Pons (tissue), 1 donor: ENCODE measurements at regions not wholly inside any gene's neighbourhood (a gene's known extent, or its start where the extent isn't known, plus 50 kb on each side); places are given as distances from the start of the nearest gene placed in this dataset.
"Not testable (repeated sequence)": the region's sequence is repeated elsewhere in the genome, so short reads cannot be mapped to it uniquely, and the experiment has no call there.

Experiments
- DNase-seq: peaks from one replicate; pipeline ENCODE4 v3.0.0-alpha.2; 2016; ENCODE audit warnings: low spot score

DNA sequence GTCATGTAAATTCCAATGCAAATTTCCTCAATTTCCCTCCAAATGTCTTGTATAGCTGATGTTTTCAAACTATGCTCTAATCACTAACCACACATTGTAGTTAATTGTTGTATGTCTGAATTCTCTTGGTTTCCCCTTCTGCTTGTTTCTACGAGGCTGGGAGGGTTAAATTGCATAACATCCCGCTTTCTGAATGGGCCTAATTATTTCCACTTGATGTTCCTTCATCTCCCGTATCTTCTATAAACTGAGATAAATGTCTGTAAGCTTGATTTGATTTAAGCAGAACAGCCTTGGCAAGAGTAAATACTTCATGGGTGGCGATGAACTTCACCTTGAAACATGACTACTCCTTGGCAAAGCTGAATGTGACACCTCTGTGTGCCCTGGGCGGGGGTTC is 72.2 kb downstream of the SERINC2 start:
- DNase-seq: no peak

DNA sequence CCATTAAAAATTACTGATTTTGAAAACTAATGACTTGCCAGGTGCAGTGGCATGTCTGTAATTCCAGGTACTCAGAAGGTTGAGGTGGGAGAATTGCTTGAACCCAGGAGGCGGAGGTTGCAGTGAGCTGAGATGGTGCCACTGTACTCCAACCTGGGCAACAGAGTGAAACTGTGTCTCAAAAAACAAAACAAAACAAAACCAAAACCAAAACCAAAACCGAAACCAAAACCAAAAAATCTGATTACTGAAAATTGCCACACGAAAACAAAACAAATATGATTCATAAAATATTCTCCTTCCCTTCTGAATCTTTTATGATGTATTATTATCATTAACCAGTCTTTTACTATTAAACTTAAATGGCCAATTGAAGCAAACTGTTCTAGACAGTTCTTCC is 74.1 kb downstream of the SERINC2 start:
- DNase-seq: no peak

GRCh38 chr1:31487721-31488293 is 74.8 kb downstream of the SERINC2 start:
- no peak for DNase-seq

DNA sequence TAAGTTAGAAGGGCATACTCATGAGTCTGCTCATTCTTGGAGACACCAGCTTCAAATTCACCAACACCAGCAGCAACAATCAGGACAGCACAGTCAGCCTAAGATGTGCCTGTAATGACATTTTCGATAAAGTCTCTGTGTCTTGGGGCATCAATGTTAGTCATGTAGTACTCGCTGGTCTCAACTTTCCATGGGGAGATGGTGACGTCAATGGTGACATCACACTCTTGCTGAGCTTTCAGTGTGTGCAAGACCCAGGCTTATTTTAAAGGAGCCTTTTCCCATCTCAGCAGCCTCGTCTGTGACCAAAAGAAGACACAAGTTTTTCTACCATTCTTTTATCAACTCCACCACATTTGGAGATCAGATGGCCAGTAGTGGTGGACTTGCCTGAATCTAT is 75.5 kb downstream of the SERINC2 start:
- no peak for DNase-seq

DNA sequence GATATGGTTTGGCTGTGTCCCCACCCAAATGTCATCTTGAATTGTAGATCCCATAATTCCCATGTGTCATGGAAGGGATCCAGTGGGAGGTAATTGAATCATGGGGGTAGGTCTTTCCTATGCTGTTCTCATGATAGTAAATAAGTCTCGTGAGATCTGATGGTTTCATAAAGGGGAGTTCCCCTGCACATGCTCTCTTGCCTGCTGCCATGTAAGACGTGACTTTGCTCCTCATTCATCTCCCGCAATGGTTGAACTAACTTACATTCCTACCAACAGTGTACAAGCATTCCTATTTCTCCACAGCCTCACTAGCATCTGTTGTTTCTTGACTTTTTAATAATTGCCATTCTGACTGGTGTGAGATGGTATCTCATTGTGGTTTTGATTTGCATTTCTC is 76.6 kb downstream of the SERINC2 start:
- DNase-seq: not testable (repeated sequence)

- DNase-seq: not testable (repeated sequence)
These were observed 77.6 kb downstream of the SERINC2 start for GRCh38 chr1:31490596-31490995.

DNA sequence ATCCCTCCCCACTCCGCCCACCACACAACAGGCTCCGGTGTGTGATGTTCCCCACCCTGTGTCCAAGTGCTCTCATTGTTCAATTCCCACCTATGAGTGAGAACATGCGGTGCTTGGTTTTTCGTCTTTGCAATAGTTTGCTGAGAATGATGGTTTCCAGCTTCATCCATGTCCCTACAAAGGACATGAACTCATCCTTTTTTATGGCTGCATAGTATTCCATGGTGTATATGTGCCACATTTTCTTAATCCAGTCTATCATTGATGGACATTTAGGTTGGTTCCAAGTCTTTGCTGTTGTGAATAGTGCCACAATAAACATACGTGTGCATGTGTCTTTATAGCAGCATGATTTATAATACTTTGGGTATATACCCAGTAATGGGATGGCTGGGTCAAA is 81.0 kb upstream of the TINAGL1 start:
- not testable (repeated sequence) for DNase-seq

DNA sequence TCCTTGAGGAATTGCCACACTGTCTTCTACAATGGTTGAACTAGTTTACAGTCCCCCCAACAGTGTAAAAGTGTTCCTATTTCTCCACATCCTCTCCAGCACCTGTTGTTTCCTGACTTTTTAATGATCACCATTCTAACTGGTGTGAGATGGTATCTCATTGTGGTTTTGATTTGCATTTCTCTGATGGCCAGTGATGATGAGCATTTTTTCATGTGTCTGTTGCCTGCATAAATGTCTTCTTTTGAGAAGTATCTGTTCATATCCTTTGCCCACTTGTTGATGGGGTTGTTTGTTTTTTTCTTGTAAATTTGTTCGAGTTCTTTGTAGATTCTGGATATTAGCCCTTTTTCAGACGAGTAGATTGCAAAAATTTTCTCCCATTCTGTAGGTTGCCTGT is 80.5 kb upstream of the TINAGL1 start:
- DNase-seq: not testable (repeated sequence)

DNA sequence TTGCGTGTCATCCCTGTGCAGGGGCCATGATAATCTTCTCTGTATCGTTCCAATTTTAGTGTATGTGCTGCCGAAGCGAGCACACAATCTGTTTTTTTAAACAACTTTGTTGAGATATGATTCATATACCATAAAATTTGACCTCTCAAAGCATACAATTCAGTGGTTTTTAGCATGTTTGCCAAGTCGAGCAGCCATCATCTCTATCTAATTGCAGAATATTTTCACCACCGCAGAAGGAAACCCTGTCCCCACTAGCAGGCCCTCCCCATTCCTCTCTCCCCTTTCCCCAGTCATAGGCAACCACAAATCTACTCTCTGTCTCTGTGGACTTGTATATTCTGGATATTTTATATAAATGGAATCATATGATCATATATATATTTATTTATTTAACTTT is 78.7 kb upstream of the TINAGL1 start:
- DNase-seq: no peak

DNA sequence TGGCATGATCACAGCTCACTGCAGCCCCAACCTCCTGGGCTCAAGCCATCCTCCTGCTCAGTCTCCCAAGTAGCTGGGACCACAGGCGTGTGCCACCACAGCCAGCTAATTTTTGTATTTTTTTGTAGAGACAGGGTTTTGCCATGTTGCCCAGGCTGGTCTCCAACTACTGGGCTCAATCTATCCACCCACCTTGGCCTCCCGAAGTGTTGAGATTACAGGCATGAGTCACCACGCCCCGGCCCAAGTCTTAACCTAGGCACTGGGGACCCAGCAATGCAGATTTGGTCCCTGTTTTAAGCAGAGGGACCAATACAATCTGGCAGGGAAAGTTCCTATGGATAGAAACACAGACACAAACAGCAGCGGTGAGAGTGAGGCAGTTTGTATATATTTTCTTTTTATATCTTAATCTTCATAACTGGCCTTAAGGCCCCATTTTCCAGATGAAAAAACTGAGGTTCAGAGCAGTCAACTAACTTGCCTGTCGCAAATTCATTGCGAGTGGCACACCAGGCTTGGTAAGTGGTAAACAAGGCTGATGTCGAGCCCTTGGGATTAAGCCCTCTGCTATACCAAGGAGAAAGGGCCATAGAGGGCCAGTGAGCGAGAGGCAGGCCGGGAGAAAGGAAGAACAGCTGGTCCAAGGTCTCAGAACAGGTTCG is 77.8 kb upstream of the TINAGL1 start:
- no peak for DNase-seq

- no peak for DNase-seq
These were observed 74.8 kb upstream of the TINAGL1 start for GRCh38 chr1:31501505-31501904.

DNA sequence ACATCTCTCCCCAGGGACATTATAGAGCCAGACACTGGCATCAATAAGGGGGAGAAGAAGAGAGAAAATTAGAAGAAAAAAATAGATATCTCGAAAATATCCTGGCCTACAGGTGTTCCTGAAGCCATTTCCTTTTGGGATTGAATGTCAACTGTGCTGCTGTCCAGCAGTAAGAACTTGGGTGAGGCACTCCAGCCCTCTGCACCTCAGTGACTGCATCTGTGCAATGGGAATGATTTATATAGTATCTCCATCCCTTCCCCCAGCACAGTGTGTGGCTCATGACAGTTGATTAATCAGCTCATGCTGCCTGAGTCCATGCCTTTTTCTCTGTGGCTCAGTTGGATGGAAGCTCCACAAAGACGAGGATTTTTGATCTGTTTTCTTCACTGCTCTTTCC is 74.1 kb upstream of the TINAGL1 start:
- DNase-seq: no peak

DNA sequence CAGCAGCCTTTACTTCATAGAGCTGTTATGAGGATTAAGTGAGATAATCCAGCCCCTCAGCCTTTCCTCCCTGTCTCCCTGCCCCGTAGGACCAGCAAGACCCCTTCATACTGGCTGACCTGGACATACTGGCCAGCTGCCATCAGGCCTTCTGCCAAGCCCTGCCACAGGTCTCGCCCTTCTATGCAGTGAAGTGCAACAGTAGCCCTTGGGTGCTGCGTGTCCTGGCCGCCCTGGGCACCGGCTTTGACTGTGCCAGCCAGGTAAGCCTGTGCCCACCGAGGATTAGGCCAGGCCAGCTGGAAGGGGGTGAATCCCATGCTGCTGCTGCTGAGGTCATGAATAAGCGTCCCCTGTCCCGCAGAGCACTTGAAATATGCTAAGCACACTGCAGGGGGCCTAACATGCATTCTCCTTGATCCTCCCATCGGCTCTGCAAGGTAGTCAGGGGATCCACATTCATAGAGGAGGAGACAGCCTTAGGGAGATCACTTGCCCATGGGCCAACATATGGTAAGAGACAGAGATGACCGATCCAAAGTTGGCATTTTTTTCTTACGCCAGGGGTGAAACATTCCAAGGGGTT is 73.3 kb upstream of the TINAGL1 start:
- DNase-seq: no peak

DNA sequence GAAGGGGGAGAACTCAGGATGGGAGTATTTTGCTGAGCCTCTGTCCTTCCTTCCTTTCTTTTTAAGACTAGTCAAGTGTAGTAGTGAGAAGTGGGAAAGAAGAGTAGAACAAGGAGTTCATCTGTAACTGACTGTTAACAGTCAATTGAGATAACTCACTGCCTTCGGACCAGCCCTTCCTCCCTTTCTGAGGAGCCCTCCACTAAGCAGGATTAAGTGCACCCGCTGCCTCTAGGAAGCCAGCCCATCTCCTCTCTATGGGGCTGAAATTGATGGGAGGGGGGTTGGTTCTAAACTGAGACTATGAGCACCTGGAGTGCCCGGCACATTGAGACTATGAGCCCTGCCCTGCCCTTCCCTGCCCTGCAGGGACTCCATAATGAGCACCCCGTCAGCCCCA is 72.7 kb upstream of the TINAGL1 start:
- DNase-seq: no peak

GRCh38 chr1:31504001-31504400 is 72.3 kb upstream of the TINAGL1 start:
- DNase-seq: no peak

DNA sequence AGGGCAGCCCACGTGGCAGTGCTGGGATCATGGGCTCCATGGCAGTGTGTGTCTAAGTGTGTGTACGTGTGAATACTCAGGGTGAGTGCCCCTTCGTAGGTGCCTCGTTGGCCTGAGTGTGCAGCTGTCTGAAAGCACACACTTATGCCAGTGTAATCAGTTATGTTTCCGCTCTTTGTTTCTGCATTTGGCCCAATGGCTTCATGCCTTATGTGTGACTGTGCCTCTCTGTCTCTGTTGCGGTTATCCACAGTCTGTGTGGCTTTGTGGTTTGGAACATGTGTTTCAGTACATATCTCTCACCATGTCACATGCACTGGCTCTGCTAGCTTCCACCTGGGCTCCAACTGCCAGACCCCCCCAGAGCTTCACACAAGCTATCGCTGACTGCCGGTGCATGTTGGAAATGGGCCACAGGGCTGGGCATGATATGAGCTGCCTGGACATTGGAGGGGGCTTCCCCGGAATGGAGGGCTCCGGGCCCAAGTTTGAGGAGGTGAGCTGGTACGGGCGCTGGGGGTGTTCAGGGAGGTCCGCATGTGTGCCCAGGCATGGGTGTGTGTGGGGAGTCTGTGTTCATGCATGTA is 70.3 kb upstream of the TINAGL1 start:
- DNase-seq: no peak

DNA sequence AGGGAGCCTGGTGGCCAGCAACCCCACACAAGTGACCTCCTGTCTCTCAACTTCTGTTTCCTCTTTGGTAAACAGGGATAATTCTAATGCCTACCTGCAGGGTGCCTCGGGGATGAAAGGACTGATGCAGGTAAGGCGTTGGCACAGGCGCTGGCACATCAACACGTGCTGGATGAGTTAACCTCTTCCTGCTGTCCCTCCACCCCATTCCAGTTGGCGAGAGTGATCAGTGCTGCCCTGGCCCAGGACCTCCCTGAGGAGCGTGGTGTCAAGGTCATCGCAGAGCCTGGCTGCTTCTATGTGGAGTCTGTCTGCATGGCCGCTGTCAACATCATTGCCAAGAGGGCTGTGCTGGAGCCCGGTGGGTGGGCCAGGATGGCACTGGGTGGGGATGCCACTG is 69.1 kb upstream of the TINAGL1 start:
- DNase-seq: no peak

DNA sequence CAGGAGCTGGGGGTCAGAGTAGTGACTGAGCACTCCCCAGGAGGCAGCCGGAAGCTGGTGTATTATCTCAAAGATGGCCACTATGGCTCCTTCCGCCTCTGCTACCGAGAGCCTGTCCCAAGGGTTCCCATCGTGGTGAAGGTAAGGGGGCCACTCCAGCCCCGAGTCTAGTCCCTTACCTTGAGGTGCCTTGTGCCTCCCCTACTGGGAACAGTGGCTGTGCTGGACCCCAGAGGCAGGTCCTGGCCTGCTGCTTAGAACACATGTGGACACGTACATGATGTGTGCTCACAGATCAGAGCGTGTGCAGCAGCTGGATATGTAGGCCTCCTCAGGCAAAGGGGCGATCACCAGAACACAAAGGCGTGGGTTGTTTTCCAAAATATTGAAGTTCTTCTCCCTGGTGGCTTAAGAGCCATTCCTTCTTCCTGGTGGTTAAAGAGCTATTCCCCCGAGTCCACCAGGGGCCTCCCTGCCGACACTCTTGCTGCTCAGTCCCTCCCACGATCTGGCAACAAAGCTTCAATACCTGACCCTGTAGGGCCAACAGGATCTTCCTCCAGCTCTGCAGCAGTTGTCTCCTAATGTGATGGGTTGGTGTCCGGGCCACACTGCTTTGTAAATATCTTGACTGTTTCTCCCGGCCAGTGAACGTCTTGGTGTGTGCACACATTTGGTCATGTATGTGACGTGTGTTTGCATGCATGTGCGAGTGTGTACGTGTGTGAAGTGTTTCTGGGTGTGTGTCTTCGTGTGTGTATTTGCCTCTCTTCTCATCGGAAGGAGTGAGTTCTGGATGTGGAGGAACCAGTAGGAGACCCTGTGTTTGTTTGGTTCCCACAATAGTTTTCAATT is 68.4 kb upstream of the TINAGL1 start:
- no peak for DNase-seq

DNA sequence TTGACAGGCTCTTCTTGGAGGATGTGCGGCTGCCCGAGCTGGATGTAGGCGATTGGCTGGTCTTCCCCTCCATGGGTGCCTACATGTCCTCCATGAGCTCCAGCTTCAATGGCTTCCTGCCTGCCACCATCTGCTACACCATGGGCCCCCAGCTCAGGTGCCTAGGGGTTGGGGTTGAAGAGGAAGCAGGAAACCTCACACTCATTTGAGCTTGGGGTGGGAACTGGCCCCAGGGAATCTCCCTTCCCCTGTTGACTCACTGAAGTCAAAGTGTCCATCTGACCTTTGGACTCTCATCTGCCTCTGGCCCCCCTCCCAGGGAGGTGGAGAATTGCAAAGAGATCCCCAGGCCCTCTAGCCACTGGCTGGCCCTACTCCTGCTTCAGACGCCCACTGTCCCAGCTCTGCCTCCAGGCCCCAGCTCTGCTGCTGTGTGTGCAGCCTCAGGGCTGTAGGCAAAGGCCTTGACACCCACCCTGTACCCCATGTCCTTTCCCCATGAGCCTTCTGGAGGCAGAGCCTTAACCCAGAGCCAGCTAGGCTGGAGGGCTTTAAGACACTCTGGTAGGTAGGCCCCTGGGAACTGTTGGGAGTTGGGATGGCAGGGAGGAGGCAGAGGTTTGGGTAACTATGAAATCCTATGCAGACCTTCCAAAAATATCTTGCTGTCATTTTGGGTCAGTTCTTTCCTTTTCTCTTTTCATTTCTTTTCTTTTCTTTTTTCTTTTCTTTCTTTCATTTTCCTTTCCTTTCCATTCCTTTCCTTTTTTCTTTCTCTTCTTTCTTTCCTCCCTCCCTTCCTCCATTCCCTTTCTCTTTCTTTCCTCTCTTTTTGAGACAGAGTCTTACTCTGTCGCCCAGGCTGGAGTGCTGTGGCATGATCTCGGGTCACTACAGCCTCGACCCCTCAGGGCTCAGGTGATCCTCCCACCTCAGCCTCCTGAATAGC is 66.9 kb upstream of the TINAGL1 start:
- DNase-seq: no peak

- no peak for DNase-seq
These were observed 66.0 kb upstream of the TINAGL1 start for GRCh38 chr1:31510304-31510703.
